ENCODE measurements at regions not wholly inside any gene's neighbourhood (a gene's known extent, or its start where the extent isn't known, plus 50 kb on each side); places are given as distances from the start of the nearest gene placed in this dataset.
"Not testable (repeated sequence)": the region's sequence is repeated elsewhere in the genome, so short reads cannot be mapped to it uniquely, and the experiment has no call there.

DNA sequence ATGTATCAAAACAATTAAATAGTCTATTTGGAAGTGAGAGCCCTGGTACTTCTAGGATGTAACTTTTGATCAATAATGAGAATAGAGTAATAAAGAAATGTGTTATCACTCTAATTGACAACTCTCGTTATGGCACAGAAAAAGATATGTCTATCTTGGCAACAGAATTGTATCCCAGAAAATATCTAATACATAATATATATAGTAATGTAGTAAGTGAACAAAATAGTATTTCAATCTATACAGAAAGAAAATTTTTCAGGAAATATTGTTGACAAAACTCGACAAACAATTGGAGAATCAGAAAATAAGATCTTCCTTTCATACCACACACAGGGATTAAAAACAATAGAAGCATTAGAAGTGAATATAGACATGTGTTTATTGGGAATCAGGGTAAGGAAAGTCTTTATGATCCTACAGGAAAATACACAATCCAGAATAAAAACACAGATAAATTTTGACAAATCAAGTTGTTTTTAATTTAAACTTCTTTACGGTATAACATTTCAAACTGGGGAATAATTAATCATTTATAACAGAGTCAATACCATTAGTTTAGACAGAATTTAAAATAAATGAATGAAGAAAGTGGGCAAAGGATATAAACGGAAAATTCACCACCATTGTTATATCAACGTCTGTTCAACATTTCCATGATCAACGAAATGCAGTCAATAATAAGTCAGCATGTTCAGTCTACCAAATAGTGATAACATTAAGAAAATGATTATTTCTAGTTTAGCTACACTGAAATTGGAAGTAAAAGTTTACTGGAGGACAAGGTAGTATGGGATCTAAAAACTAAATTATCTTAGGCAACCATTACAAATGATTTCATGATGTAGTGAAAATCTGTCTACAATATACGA is 1526.5 kb upstream of the TPTE start:
- ChIA-PET POLR2A (no interaction called here), CTCF (no interaction called here)
- no peak for DNase-seq (ENCODE audit: low read depth)
- H3K36me3 ChIP-seq (ENCODE audit: control insufficient read depth, insufficient read depth, low read length) = no peaks in the 10 kb centered on the region
- H3K27me3 ChIP-seq (ENCODE audit: control insufficient read depth, insufficient read depth, low read length) = no peaks in the 10 kb centered on the region
- H3K4me3 ChIP-seq (ENCODE audit: low read depth, low read length) = no peak overlapping the region
- no peak for TF ChIP-seq CTCF (IDR thresholded peaks at IDR 0.05; ENCODE audit: insufficient read depth, low read depth, low read length)

DNA sequence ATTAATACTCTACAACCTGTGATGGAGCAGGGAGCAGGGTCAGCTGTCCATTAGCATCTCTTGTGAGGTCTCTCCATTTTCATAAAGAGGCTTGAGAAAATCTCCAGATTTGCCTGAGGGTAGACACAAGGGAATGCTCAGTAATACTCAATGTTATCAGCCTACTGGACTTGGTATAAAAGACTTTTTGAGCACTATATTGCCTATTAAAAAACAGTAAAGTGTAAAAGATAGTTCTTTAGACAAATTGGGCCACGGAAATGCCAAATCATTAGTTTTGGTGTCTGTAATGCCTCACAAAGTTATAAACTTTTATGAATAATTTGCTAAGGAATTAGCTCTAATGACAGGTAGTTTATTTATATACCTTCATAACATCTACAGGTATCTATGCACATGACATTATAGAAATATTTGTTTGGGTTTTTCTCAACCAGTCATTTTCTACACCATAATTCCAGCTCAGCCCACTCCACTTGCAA is 1524.9 kb upstream of the TPTE start:
- H3K4me3 ChIP-seq (ENCODE audit: low read depth, low read length); CTCF ChIA-PET; POLR2A ChIA-PET; H3K27me3 ChIP-seq (ENCODE audit: control insufficient read depth, insufficient read depth, low read length); DNase-seq (ENCODE audit: low read depth); H3K36me3 ChIP-seq (ENCODE audit: control insufficient read depth, insufficient read depth, low read length): not testable (repeated sequence)

- no peaks in the 10 kb centered on the region for H3K36me3 ChIP-seq (ENCODE audit: control insufficient read depth, insufficient read depth, low read length)
- TF ChIP-seq CTCF (IDR thresholded peaks at IDR 0.05; ENCODE audit: insufficient read depth, low read depth, low read length) = no peak
- H3K27me3 ChIP-seq (ENCODE audit: control insufficient read depth, insufficient read depth, low read length) = no peaks in the 10 kb centered on the region
- CTCF ChIA-PET = no interaction called here
- DNase-seq (ENCODE audit: low read depth) = no peak
- POLR2A ChIA-PET = no interaction called here
- H3K4me3 ChIP-seq (ENCODE audit: low read depth, low read length) = no peak overlapping the region
These were observed 1524.4 kb upstream of the TPTE start for GRCh38 chr21:8997011-8997440.

GRCh38 chr21:8997443-8998390 is 1523.7 kb upstream of the TPTE start:
- CTCF ChIA-PET; POLR2A ChIA-PET; H3K27me3 ChIP-seq (ENCODE audit: control insufficient read depth, insufficient read depth, low read length); H3K36me3 ChIP-seq (ENCODE audit: control insufficient read depth, insufficient read depth, low read length); H3K4me3 ChIP-seq (ENCODE audit: low read depth, low read length); DNase-seq (ENCODE audit: low read depth): not testable (repeated sequence)

- H3K4me3 ChIP-seq (ENCODE audit: low read depth, low read length); H3K27me3 ChIP-seq (ENCODE audit: control insufficient read depth, insufficient read depth, low read length); POLR2A ChIA-PET; DNase-seq (ENCODE audit: low read depth); H3K36me3 ChIP-seq (ENCODE audit: control insufficient read depth, insufficient read depth, low read length): not testable (repeated sequence)
- CTCF ChIA-PET = interaction anchor here (0.9 kb wide), 1 partner anchor 8 kb away, joined by 4 read pairs; no protein-coding TSS in a partner anchor
These were observed 1522.9 kb upstream of the TPTE start for GRCh38 chr21:8998480-8998879.

- no peak for TF ChIP-seq CTCF (IDR thresholded peaks at IDR 0.05; ENCODE audit: insufficient read depth, low read depth, low read length)
- no peak for DNase-seq (ENCODE audit: low read depth)
- Histone ChIP-seq H3K4me3 (ENCODE audit: low read depth, low read length) (no peak overlapping the region), H3K27me3 (ENCODE audit: control insufficient read depth, insufficient read depth, low read length) (no peaks in the 10 kb centered on the region), H3K36me3 (ENCODE audit: control insufficient read depth, insufficient read depth, low read length) (no peaks in the 10 kb centered on the region)
- ChIA-PET CTCF (interaction anchor here (0.9 kb wide), 1 partner anchor 9 kb away, joined by 4 read pairs; no protein-coding TSS in a partner anchor), POLR2A (no interaction called here)
These were observed 1522.3 kb upstream of the TPTE start for GRCh38 chr21:8998946-8999681.

DNA sequence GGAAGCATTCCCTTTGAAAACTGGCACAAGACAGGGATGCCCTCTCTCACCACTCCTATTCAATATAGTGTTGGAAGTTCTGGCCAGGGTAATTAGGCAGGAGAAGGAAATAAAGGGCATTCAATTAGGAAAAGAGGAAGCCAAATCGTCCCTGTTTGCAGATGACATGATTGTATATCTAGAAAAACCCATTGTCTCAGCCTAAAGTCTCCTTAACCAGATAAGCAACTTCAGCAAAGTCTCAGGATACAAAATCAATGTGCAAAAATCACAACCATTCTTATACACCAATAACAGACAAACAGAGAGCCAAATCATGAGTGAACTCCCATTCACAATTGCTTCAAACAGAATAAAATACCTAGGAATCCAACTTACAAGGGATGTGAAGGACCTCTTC is 1521.3 kb upstream of the TPTE start:
- DNase-seq (ENCODE audit: low read depth); H3K27me3 ChIP-seq (ENCODE audit: control insufficient read depth, insufficient read depth, low read length); POLR2A ChIA-PET; H3K4me3 ChIP-seq (ENCODE audit: low read depth, low read length); H3K36me3 ChIP-seq (ENCODE audit: control insufficient read depth, insufficient read depth, low read length); CTCF ChIA-PET: not testable (repeated sequence)

- H3K27me3 ChIP-seq (ENCODE audit: control insufficient read depth, insufficient read depth, low read length); H3K36me3 ChIP-seq (ENCODE audit: control insufficient read depth, insufficient read depth, low read length); CTCF ChIA-PET; H3K4me3 ChIP-seq (ENCODE audit: low read depth, low read length); POLR2A ChIA-PET; DNase-seq (ENCODE audit: low read depth): not testable (repeated sequence)
These were observed 1520.7 kb upstream of the TPTE start for GRCh38 chr21:9000671-9001070.

Data from BJ (cell line).